Gastroesophageal sphincter (tissue), 4 donors: ENCODE measurements at regions not wholly inside any gene's neighbourhood (a gene's known extent, or its start where the extent isn't known, plus 50 kb on each side); places are given as distances from the start of the nearest gene placed in this dataset.

ENCODE experiments used
- ATAC-seq: fragments of 150-250 bp; one replicate; pipeline ENCODE4 v1.9.1; 2016; ENCODE audit warnings: mild to moderate bottlenecking, moderate library complexity
- H3K27ac ChIP-seq, 4 donors: fragments of 200-600 bp; sonication (generic) in 3 of 4; 1 replicate in 3 of 4; 2 replicates in 1 of 4; pipeline ENCODE4 v1.5.1; 2016 to 2019
- H3K27me3 ChIP-seq: fragments of 200-600 bp; sonication (generic); one replicate; pipeline ENCODE4 v1.5.1; 2019
- H3K36me3 ChIP-seq, 2 donors: fragments of 200-600 bp; sonication (generic); one replicate each; pipeline ENCODE4 v1.5.1; 2019; ENCODE audit warnings: control low read depth in 1 of 2
- H3K4me1 ChIP-seq, 3 donors: fragments of 200-600 bp; sonication (generic); 1 replicate in 2 of 3; 2 replicates in 1 of 3; pipeline ENCODE4 v1.5.1; 2016 to 2019; ENCODE audit warnings: control low read depth in 2 of 3
- H3K4me3 ChIP-seq, 2 donors: fragments of 200-600 bp; sonication (generic); one replicate each; pipeline ENCODE4 v1.5.1; 2019; ENCODE audit warnings: mild to moderate bottlenecking in 1 of 2, moderate library complexity in 1 of 2
- H3K9me3 ChIP-seq, 3 donors: fragments of 200-600 bp; sonication (generic); one replicate each; pipeline ENCODE4 v1.5.1; 2017 to 2019; ENCODE audit warnings: control low read depth in 2 of 3
- CTCF ChIP-seq, 4 experiments: fragments of 200-600 bp in 2 of 4; fragments of 450-650 bp in 2 of 4; sonication (generic) in 1 of 4; IDR thresholded peaks; one replicate each; pipeline ENCODE4 v1.5.1; 2017 to 2019; ENCODE audit warnings: antibody characterized with exemption in 4 of 4, mild to moderate bottlenecking in 2 of 4, moderate library complexity in 2 of 4
- EP300 ChIP-seq: sonication (generic); formaldehyde crosslinking; IDR thresholded peaks from one replicate; pipeline ENCODE4 v1.6.1; 2017; ENCODE audit warnings: antibody characterized with exemption, mild to moderate bottlenecking
- POLR2A ChIP-seq, 2 donors: fragments of 450-650 bp; IDR thresholded peaks; one replicate each; pipeline ENCODE4 v1.6.1; 2017; ENCODE audit warnings: antibody characterized with exemption in 2 of 2, mild to moderate bottlenecking in 2 of 2, moderate library complexity in 1 of 2
- POLR2AphosphoS5 ChIP-seq: sonication (generic); formaldehyde crosslinking; IDR thresholded peaks from one replicate; pipeline ENCODE4 v1.6.1; 2017; ENCODE audit warnings: antibody characterized with exemption
- WGBS, 2 donors: methylation state at CpG; one replicate each; pipeline ENCODE4 v1.1.5; 2018; ENCODE audit warnings: low coverage in 1 of 2; 5-methylcytosine and 5-hydroxymethylcytosine counted together

DNA sequence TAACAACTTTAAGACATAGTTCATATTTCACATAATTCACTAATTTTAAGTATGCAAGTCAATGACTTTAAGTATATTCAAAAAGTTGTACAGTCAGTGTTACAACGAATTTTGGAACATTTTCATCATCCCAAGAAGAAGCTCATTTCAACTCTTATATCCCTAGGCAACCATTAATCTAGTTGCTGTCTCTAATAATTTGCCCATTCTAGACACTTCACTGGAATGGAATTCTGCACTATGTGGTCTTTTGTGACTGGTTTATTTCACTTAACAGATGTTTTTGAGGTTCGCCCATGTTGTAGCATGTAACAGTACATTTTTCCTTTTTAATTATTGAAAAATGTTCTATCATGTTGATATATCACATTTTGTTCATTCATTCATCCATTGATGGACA lies 104.2 kb upstream of the SPRED1 start:
- WGBS, 2 donors = 64 to 82% methylated on average over 1 to 2 of the region's 2 CpGs
- Histone ChIP-seq H3K4me1 (no peaks in the 10 kb centered on the region), H3K9me3 (peaks cover 0 to 15% (median 0%) of the 10 kb centered on the region in 3 donors), H3K4me3 (no peak overlapping the region), H3K27me3 (no peaks in the 10 kb centered on the region), H3K36me3 (no peaks in the 10 kb centered on the region), H3K27ac (no peak overlapping the region)
- no peak for ATAC-seq
- TF ChIP-seq POLR2AphosphoS5 (no peak), POLR2A (IDR thresholded peaks at IDR 0.05) (no peak), EP300 (no peak)

DNA sequence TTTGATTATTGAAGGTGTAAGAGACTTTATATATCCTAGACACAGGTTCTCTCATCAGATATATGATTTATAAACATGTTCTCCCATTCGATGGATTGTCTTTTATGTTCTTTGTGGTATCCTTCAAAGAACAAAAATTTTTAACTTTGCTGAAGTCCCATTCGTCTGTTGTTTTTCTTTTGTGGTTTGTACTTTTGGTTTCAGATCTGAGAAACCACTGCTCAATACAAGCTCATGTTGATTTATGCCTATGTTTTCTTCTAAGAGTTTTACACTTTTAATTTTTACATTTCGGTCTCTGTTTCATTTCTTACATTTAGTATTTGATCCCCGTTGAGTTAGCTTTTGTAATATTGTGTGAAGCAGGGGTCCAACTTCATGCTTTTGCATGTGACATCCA lies 103.3 kb upstream of the SPRED1 start:
- Histone ChIP-seq H3K4me1 (no peaks in the 10 kb centered on the region), H3K36me3 (no peaks in the 10 kb centered on the region), H3K4me3 (no peak overlapping the region), H3K27ac (no peak overlapping the region), H3K27me3 (no peaks in the 10 kb centered on the region), H3K9me3 (peaks cover 0 to 15% (median 0%) of the 10 kb centered on the region in 3 donors)
- TF ChIP-seq POLR2A (IDR thresholded peaks at IDR 0.05) = no peak
- TF ChIP-seq CTCF (IDR thresholded peaks at IDR 0.05) = no peak
- no peak for TF ChIP-seq EP300
- no peak for TF ChIP-seq POLR2AphosphoS5
- 87 to 91% methylated on average over 4 of the region's 4 CpGs for WGBS, 2 donors
- no peak for ATAC-seq

DNA sequence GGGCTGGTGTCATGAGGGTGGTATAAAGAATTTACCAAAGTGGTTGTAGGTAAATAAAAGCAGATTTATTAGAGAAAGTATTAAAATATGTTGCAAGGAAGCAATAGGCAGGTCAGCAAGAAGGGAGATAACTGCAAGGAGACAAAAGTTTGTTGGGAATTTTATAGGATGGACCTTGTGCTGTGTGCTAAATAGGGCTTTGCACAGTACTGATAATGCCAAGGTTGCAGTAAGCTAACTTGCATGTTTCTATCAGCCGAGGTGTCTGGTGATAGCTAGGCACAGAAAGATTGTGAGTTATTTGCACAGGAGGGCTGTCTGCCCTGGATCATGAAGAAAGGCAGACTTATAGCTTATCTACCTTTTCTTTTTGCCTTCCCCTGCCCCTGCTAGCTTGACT lies 102.5 kb upstream of the SPRED1 start:
- TF ChIP-seq POLR2AphosphoS5 (no peak), EP300 (no peak), POLR2A (IDR thresholded peaks at IDR 0.05) (no peak), CTCF (IDR thresholded peaks at IDR 0.05) (no peak)
- ATAC-seq = no peak
- no peaks in the 10 kb centered on the region for H3K36me3 ChIP-seq
- peaks cover 0 to 15% (median 0%) of the 10 kb centered on the region in 3 donors for H3K9me3 ChIP-seq
- no peak overlapping the region for H3K27ac ChIP-seq
- H3K4me3 ChIP-seq = no peak overlapping the region
- H3K27me3 ChIP-seq = no peaks in the 10 kb centered on the region
- WGBS, 2 donors = 82% methylated on average over 1 of the region's 1 CpG; no CpG with 5 or more reads in 1 of the 2 donors
- no peaks in the 10 kb centered on the region for H3K4me1 ChIP-seq

DNA sequence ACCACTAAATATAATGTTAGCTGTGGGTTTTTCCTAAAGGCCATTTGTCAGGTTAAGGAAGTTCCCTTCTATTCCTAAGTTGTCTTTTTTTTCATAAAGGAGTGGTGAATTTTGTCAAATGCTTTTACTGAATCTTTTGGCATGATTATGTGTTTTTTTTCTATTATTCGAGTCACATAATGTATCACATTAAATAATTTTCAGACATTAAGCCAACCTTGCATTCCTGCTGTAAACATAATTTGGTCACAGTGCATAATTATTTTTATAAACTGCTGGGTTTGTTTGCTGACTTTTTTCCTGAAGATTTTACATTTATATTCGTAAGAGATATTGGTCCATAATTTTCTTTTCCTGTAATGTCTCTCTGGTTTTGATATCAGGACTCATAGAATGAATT lies 101.8 kb upstream of the SPRED1 start:
- 78 to 88% methylated on average over 2 of the region's 2 CpGs for WGBS, 2 donors
- no peak overlapping the region for H3K27ac ChIP-seq
- H3K4me3 ChIP-seq = no peak overlapping the region
- no peak for ATAC-seq
- no peaks in the 10 kb centered on the region for H3K36me3 ChIP-seq
- no peak for TF ChIP-seq CTCF (IDR thresholded peaks at IDR 0.05)
- no peak for TF ChIP-seq POLR2AphosphoS5
- H3K4me1 ChIP-seq = no peaks in the 10 kb centered on the region
- H3K9me3 ChIP-seq = peaks cover 0 to 16% (median 0%) of the 10 kb centered on the region in 3 donors
- H3K27me3 ChIP-seq = no peaks in the 10 kb centered on the region

GRCh38 chr15:38153781-38154180 lies 98.9 kb upstream of the SPRED1 start:
- Histone ChIP-seq H3K9me3 (peaks cover 0 to 23% (median 0%) of the 10 kb centered on the region in 3 donors), H3K27me3 (no peaks in the 10 kb centered on the region), H3K36me3 (no peaks in the 10 kb centered on the region), H3K27ac (no peak overlapping the region), H3K4me3 (no peak overlapping the region), H3K4me1 (no peaks in the 10 kb centered on the region)
- TF ChIP-seq POLR2AphosphoS5 = no peak
- no peak for TF ChIP-seq POLR2A (IDR thresholded peaks at IDR 0.05)
- no peak for TF ChIP-seq CTCF (IDR thresholded peaks at IDR 0.05)
- no peak for TF ChIP-seq EP300
- ATAC-seq = no peak

DNA sequence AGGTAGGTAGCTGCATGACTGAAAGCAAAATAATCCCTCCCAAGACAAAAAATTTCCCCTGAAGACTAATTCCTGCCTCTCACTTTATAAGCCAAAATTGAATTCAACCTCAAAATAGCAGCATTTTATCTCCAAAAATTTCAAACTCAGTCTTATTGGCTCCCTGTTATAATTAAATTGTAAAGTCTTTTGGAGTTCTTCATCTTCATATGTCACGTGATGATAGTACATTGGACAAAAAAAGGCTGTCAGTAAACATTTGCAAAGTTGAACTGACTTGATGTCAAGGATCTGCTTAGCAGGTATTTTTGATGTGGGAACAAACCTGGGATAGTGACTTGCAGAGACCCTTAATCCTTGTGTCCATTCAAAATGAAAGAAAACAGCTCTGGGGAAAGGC lies 98.4 kb upstream of the SPRED1 start:
- no peaks in the 10 kb centered on the region for H3K27me3 ChIP-seq
- no peak for TF ChIP-seq EP300
- TF ChIP-seq POLR2A (IDR thresholded peaks at IDR 0.05) = no peak
- no peak for TF ChIP-seq POLR2AphosphoS5
- no peak for TF ChIP-seq CTCF (IDR thresholded peaks at IDR 0.05)
- H3K4me3 ChIP-seq = no peak overlapping the region
- H3K9me3 ChIP-seq = peaks cover 0 to 23% (median 0%) of the 10 kb centered on the region in 3 donors
- ATAC-seq = no peak
- H3K27ac ChIP-seq = no peak overlapping the region
- H3K36me3 ChIP-seq = no peaks in the 10 kb centered on the region
- H3K4me1 ChIP-seq = no peaks in the 10 kb centered on the region
- 45 to 83% methylated on average over 1 of the region's 1 CpG for WGBS, 2 donors
